Esophagus (tissue), 2 donors: ENCODE measurements at regions not wholly inside any gene's neighbourhood (a gene's known extent, or its start where the extent isn't known, plus 50 kb on each side); places are given as distances from the start of the nearest gene placed in this dataset.

Source experiments
- H3K27ac ChIP-seq, 2 donors: one replicate each; pipeline ENCODE4 v1.5.1; 2013; ENCODE audit warnings: low read depth in 2 of 2, mild to moderate bottlenecking in 2 of 2, inconsistent platforms in 1 of 2, low read length in 1 of 2, moderate library complexity in 1 of 2
- H3K27me3 ChIP-seq, 2 donors: one replicate each; pipeline ENCODE4 v1.6.1; 2013; ENCODE audit warnings: low read length in 2 of 2, control low read depth in 1 of 2, mild to moderate bottlenecking in 1 of 2; ENCODE audit not compliant: insufficient read depth in 2 of 2, control insufficient read depth in 1 of 2
- H3K36me3 ChIP-seq, 2 donors: one replicate each; pipeline ENCODE4 v1.6.1; 2013; ENCODE audit warnings: low read length in 1 of 2; ENCODE audit not compliant: control insufficient read depth in 2 of 2, insufficient read depth in 2 of 2
- H3K4me1 ChIP-seq, 2 donors: one replicate each; pipeline ENCODE4 v1.6.1; 2013; ENCODE audit warnings: low read length in 1 of 2; ENCODE audit not compliant: control insufficient read depth in 2 of 2, insufficient read depth in 2 of 2
- H3K4me3 ChIP-seq, 2 donors: one replicate each; pipeline ENCODE4 v1.5.1; 2013; ENCODE audit warnings: low read length in 2 of 2, mild to moderate bottlenecking in 2 of 2, low read depth in 1 of 2, moderate library complexity in 1 of 2
- H3K9me3 ChIP-seq, 2 donors: one replicate each; pipeline ENCODE4 v1.6.1; 2013; ENCODE audit warnings: mild to moderate bottlenecking in 2 of 2, low read depth in 1 of 2, low read length in 1 of 2, moderate library complexity in 1 of 2; ENCODE audit not compliant: control insufficient read depth in 2 of 2, insufficient read depth in 1 of 2
- WGBS, 2 donors: extraction: QIAGEN DNeasy Blood & Tissue Kit; methylation state at CpG; one replicate each; pipeline ENCODE4 v1.1.7; 2013; 5-methylcytosine and 5-hydroxymethylcytosine counted together
- donor health status: healthy with polysubstance abuse.
- donor health status: Bipolar disorder and iron deficiency.

DNA sequence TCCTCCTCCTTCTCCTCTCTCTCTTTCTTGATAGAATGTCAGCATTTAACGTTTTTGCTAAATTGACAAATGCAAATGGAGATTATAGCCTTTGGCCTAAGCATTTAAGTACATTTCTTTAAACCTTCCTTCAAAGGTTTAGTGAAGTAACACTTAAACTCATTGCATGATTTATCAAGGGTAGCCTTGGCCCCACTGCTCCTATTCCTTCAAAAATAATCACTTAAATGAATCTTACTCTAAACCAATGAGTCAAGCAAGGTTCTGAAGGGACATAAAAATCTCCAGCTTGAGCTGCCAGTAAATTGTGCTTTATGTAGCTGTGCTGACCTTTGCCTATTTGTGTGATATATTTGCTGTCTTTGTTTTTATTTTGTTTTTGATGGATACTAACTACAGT, 358.5 kb upstream of the AKR1E2 start:
- Histone ChIP-seq H3K27me3 (no peaks in the 10 kb centered on the region), H3K9me3 (no peaks in the 10 kb centered on the region), H3K36me3 (no peaks in the 10 kb centered on the region), H3K4me3 (no peak overlapping the region), H3K4me1 (no peaks in the 10 kb centered on the region), H3K27ac (no peak overlapping the region)
- 39 to 64% methylated on average over 1 of the region's 1 CpG for WGBS, 2 donors

GRCh38 chr10:4460267-4460666, 365.7 kb upstream of the AKR1E2 start:
- no peaks in the 10 kb centered on the region for H3K27me3 ChIP-seq
- peaks cover 0 to 2% of the 10 kb centered on the region in 2 donors for H3K9me3 ChIP-seq
- no peak overlapping the region for H3K27ac ChIP-seq
- H3K36me3 ChIP-seq, result no peaks in the 10 kb centered on the region
- H3K4me1 ChIP-seq, result no peaks in the 10 kb centered on the region
- no peak overlapping the region for H3K4me3 ChIP-seq

- Histone ChIP-seq H3K27me3 (no peaks in the 10 kb centered on the region), H3K36me3 (no peaks in the 10 kb centered on the region), H3K9me3 (peaks cover 0 to 2% of the 10 kb centered on the region in 2 donors), H3K27ac (no peak overlapping the region), H3K4me1 (no peaks in the 10 kb centered on the region), H3K4me3 (no peak overlapping the region)
- 64 to 86% methylated on average over 5 of the region's 5 CpGs for whole genome bisulfite sequencing, 2 donors
Measured at GRCh38 chr10:4459531-4459930, 366.5 kb upstream of the AKR1E2 start.

GRCh38 chr10:4457597-4457996, 368.4 kb upstream of the AKR1E2 start:
- Histone ChIP-seq H3K27me3 (no peaks in the 10 kb centered on the region), H3K4me3 (no peak overlapping the region), H3K27ac (no peak overlapping the region), H3K4me1 (no peaks in the 10 kb centered on the region), H3K36me3 (no peaks in the 10 kb centered on the region), H3K9me3 (peaks cover 0 to 2% of the 10 kb centered on the region in 2 donors)
- WGBS, 2 donors, result 92 to 95% methylated on average over 14 of the region's 14 CpGs

GRCh38 chr10:4456776-4457175, 369.2 kb upstream of the AKR1E2 start:
- WGBS, 2 donors, result 61 to 73% methylated on average over 1 of the region's 1 CpG
- H3K27ac ChIP-seq, result no peak overlapping the region
- no peaks in the 10 kb centered on the region for H3K27me3 ChIP-seq
- no peaks in the 10 kb centered on the region for H3K4me1 ChIP-seq
- no peaks in the 10 kb centered on the region for H3K36me3 ChIP-seq
- H3K9me3 ChIP-seq, result peaks cover 0 to 2% of the 10 kb centered on the region in 2 donors
- no peak overlapping the region for H3K4me3 ChIP-seq

GRCh38 chr10:4456279-4456678, 369.7 kb upstream of the AKR1E2 start:
- no peak overlapping the region for H3K4me3 ChIP-seq
- 62 to 67% methylated on average over 3 of the region's 3 CpGs for WGBS, 2 donors
- H3K9me3 ChIP-seq, result peaks cover 0 to 2% of the 10 kb centered on the region in 2 donors
- H3K27me3 ChIP-seq, result no peaks in the 10 kb centered on the region
- no peak overlapping the region for H3K27ac ChIP-seq
- no peaks in the 10 kb centered on the region for H3K36me3 ChIP-seq
- no peaks in the 10 kb centered on the region for H3K4me1 ChIP-seq

DNA sequence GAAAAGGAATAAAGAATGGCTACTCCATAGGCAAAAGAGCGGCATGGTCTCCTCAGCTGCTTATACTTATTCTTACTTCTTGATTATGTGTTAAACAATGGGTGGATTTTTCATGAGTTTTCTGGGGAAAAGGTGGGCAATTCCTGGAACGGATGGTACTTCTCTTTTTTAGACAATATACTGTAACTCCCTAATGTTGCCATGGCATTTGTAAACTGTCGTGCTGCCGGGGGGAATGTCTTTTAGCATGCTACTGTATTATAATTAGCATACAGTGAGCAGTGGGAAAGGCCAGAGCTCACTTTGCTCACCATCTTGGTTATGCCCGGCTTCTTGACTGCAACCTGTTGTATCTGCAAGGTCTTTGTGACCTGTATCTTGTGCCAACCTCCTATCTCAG, 372.1 kb upstream of the AKR1E2 start:
- 69 to 84% methylated on average over 5 of the region's 5 CpGs for WGBS, 2 donors
- Histone ChIP-seq H3K27ac (no peak overlapping the region), H3K4me3 (no peak overlapping the region), H3K27me3 (no peaks in the 10 kb centered on the region), H3K36me3 (no peaks in the 10 kb centered on the region), H3K4me1 (no peaks in the 10 kb centered on the region), H3K9me3 (peaks cover 0 to 2% of the 10 kb centered on the region in 2 donors)

DNA sequence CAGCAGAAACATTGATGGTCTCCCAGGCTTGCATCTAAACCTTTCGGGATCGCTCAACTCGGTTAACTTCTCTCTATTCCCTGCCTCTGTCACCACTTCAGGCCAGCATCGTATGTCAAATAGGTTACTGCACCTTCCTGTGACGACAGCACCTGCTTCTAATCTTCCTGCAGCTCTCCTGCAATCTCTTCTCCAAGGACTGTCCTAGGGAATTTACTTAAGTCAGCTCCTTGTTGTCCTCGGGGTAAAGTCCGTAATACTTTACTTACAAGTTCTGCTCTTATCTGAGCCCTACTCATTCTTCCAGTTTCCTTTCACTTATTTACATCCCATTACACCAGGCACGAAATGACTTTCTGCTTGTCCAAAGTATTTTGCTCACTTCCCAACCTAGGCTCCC, 372.7 kb upstream of the AKR1E2 start:
- no peaks in the 10 kb centered on the region for H3K4me1 ChIP-seq
- WGBS, 2 donors, result 78 to 88% methylated on average over 8 of the region's 8 CpGs
- no peak overlapping the region for H3K27ac ChIP-seq
- H3K36me3 ChIP-seq, result no peaks in the 10 kb centered on the region
- H3K4me3 ChIP-seq, result no peak overlapping the region
- peaks cover 0 to 2% of the 10 kb centered on the region in 2 donors for H3K9me3 ChIP-seq
- H3K27me3 ChIP-seq, result no peaks in the 10 kb centered on the region

DNA sequence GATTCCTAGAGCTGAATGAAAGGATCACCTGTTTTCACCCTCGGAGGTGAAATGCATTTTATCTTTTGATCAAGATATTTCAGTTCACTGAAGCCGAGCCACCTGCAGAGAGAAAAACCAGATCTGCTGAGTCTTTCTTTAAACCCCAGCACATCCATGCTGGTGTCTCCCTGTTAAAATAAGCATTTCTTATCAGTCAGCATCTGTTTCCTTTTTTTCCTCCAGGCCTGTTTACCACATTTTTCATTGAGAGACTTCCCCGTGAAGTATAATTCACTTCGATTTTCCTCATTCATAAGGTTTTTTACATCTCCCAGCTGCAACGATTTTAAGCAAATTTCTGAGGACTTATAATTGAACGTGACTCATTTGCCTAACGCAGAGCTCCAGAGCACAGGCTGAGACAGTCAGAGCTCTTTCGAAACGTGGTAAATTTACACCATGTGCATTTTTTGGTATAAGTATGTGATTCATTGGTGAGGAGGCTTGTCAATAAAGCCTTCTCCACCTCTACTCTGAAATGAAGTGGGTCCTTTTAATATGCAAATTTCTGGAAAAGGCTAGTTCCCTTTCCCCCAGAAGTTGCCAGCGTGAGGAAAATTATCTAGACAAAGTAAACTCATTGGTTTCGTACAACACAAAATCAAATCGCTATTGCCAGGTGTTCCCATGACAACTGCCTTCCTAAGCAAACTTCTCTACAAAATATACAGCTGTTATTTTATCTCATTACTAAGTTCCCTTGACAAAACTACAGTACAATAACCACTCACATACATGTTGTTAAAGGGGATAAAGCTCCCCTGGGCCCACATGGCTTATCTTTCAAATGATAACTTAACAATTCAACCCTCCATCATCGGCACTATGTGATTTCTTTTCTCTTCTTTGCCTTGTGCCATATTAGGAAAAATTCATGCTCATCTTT, 374.8 kb upstream of the AKR1E2 start:
- Histone ChIP-seq H3K36me3 (no peaks in the 10 kb centered on the region), H3K27me3 (no peaks in the 10 kb centered on the region), H3K4me3 (no peak overlapping the region), H3K4me1 (no peaks in the 10 kb centered on the region), H3K27ac (no peak overlapping the region), H3K9me3 (no peaks in the 10 kb centered on the region)
- WGBS, 2 donors, result 50 to 59% methylated on average over 13 of the region's 13 CpGs

GRCh38 chr10:4450169-4450568, 375.8 kb upstream of the AKR1E2 start:
- WGBS, 2 donors, result 96% methylated on average over 5 of the region's 5 CpGs
- Histone ChIP-seq H3K9me3 (no peaks in the 10 kb centered on the region), H3K27me3 (no peaks in the 10 kb centered on the region), H3K4me3 (no peak overlapping the region), H3K4me1 (no peaks in the 10 kb centered on the region), H3K27ac (no peak overlapping the region), H3K36me3 (no peaks in the 10 kb centered on the region)
